ENCODE measurements at regions not wholly inside any gene's neighbourhood (a gene's known extent, or its start where the extent isn't known, plus 50 kb on each side); places are given as distances from the start of the nearest gene placed in this dataset.

DNA sequence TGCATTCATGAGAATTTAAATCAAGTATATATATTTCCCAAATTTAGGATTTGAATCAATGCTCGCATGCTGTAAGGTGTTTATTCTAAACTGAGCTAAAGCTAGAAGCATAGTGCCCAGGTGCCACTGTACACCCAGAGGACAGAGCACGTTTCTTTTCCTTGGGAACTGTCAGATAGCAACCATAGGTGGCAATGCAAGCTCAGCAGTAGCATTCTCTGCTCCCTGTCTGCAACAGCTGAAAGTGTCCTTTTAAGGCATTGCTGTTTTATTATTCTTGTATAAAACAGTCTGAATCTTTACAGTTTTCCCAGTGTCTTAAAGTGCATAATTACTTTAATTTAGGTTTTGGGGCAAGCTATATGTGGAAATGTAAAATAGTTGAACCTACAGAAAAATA is 443.4 kb upstream of the MMS22L start:
- TF ChIP-seq, protein P1, sequence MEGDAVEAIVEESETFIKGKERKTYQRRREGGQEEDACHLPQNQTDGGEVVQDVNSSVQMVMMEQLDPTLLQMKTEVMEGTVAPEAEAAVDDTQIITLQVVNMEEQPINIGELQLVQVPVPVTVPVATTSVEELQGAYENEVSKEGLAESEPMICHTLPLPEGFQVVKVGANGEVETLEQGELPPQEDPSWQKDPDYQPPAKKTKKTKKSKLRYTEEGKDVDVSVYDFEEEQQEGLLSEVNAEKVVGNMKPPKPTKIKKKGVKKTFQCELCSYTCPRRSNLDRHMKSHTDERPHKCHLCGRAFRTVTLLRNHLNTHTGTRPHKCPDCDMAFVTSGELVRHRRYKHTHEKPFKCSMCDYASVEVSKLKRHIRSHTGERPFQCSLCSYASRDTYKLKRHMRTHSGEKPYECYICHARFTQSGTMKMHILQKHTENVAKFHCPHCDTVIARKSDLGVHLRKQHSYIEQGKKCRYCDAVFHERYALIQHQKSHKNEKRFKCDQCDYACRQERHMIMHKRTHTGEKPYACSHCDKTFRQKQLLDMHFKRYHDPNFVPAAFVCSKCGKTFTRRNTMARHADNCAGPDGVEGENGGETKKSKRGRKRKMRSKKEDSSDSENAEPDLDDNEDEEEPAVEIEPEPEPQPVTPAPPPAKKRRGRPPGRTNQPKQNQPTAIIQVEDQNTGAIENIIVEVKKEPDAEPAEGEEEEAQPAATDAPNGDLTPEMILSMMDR (IDR thresholded peaks at IDR 0.05), result no peak
- TF ChIP-seq EZH2 (IDR thresholded peaks at IDR 0.05; ENCODE audit: borderline replicate concordance, insufficient read depth, low read depth, low read length, poor library complexity, severe bottlenecking), result no peak

Data from B cell (primary cell).